Gastrocnemius medialis (tissue), 4 donors: ENCODE measurements at regions not wholly inside any gene's neighbourhood (a gene's known extent, or its start where the extent isn't known, plus 50 kb on each side); places are given as distances from the start of the nearest gene placed in this dataset.

Source experiments
- CTCF ChIP-seq, 5 experiments: fragments of 450-650 bp in 3 of 5; fragments of 200-600 bp in 2 of 5; sonication (generic) in 2 of 5; IDR thresholded peaks in 4 of 5; conservative IDR thresholded peaks in 1 of 5; 1 replicate in 4 of 5; 2 replicates in 1 of 5; pipeline ENCODE4 v1.5.1; 2016 to 2019; ENCODE audit warnings: antibody characterized with exemption in 5 of 5, mild to moderate bottlenecking in 3 of 5, moderate library complexity in 3 of 5
- POLR2A ChIP-seq, 2 donors: fragments of 450-650 bp; IDR thresholded peaks; one replicate each; pipeline ENCODE4 v1.6.1; 2017; ENCODE audit warnings: antibody characterized with exemption in 2 of 2, mild to moderate bottlenecking in 2 of 2, moderate library complexity in 2 of 2

GRCh38 chr13:69101841-69102240, 1005.8 kb upstream of the ATXN8OS start:
- TF ChIP-seq POLR2A (IDR thresholded peaks at IDR 0.05) (no peak), CTCF (IDR thresholded peaks at IDR 0.05 in 4 of 5, conservative IDR thresholded peaks at IDR 0.05 in 1 of 5) (no peak)
